ENCODE measurements at regions not wholly inside any gene's neighbourhood (a gene's known extent, or its start where the extent isn't known, plus 50 kb on each side); places are given as distances from the start of the nearest gene placed in this dataset.
A peak's percentile ranks its signal among the peaks of the same experiment; 100 is the strongest.
"Not testable (repeated sequence)": the region's sequence is repeated elsewhere in the genome, so short reads cannot be mapped to it uniquely, and the experiment has no call there.

DNA sequence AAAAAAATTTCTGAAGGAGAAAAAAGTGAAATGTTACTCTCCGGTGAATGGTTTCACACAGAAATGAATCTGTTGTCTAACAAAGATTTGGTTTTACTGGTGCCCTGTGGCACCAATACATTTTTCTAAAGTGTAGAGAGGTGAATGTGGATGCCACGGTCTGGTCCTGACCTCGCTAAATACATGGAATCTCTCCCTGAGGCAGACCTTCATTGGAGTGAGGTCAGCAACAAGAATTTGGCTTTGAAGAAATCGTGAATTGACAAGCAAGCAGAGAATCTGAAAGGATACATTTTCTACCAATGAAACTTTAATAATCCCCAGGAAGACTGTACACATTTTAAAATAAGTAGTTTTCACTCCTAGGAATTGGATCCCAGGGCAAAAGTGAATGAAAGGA, 81.2 kb upstream of the OTOGL start:
- H3K27me3 ChIP-seq, result no peaks in the 10 kb centered on the region
- no peaks in the 10 kb centered on the region for H3K9me3 ChIP-seq
- intact Hi-C loops (cut with DNase I), result loop anchor here (5.0 kb wide), 1 partner anchor 34 kb away; no protein-coding TSS in a partner anchor
- DNase-seq (ENCODE audit: low spot score in 2 of 2), result no peak
- H3K27ac ChIP-seq, result peak overlapping the region in 1 of 2 donors; percentile 68
- H3K4me1 ChIP-seq, result peaks cover 0 to 14% of the 10 kb centered on the region in 2 donors
- no peak overlapping the region for H3K4me3 ChIP-seq
- TF ChIP-seq, protein P1, sequence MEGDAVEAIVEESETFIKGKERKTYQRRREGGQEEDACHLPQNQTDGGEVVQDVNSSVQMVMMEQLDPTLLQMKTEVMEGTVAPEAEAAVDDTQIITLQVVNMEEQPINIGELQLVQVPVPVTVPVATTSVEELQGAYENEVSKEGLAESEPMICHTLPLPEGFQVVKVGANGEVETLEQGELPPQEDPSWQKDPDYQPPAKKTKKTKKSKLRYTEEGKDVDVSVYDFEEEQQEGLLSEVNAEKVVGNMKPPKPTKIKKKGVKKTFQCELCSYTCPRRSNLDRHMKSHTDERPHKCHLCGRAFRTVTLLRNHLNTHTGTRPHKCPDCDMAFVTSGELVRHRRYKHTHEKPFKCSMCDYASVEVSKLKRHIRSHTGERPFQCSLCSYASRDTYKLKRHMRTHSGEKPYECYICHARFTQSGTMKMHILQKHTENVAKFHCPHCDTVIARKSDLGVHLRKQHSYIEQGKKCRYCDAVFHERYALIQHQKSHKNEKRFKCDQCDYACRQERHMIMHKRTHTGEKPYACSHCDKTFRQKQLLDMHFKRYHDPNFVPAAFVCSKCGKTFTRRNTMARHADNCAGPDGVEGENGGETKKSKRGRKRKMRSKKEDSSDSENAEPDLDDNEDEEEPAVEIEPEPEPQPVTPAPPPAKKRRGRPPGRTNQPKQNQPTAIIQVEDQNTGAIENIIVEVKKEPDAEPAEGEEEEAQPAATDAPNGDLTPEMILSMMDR (IDR thresholded peaks at IDR 0.05), result no peak
- H3K36me3 ChIP-seq, result no peaks in the 10 kb centered on the region

DNA sequence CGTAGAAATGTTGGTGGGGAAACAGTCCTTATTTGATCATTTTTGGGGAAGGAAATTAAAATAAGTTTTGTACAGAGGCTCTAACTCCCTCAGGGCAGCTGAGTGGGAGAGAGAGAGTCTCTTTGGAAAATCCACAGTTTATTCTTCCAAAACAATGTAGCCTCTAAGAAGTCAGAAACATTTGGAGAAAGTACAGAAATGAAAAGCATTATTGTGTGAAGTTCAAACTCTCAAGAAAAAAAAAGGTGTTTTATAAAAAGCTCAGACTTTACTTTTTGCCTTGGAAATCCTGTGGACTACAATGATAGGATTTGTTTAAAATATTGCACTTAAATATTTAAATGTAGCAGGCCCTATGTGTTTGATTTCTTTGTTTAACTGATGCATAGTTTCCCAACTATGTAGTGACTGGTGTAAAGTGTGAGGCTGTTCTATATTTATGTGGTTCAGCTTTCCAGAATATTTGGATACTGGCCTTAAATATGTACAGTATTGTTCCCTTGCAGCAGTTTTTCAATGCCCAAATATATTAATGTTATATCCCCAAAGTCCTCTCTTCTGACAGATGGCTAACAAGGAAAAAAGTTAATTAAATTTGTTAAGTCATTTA, 82.0 kb upstream of the OTOGL start:
- peaks cover 0 to 7% of the 10 kb centered on the region in 2 donors for H3K9me3 ChIP-seq
- H3K27ac ChIP-seq, result peak overlapping the region; percentile 25 to 68
- TF ChIP-seq, protein P1 (IDR thresholded peaks at IDR 0.05), result no peak
- H3K4me1 ChIP-seq, result peaks cover 0 to 14% of the 10 kb centered on the region in 2 donors
- H3K36me3 ChIP-seq, result no peaks in the 10 kb centered on the region
- intact Hi-C loops (cut with DNase I), result loop anchor here (5.0 kb wide), 1 partner anchor 35 kb away; no protein-coding TSS in a partner anchor
- peak overlapping the region in 1 of 2 donors; percentile 33 for H3K4me3 ChIP-seq
- no peaks in the 10 kb centered on the region for H3K27me3 ChIP-seq
- no peak for DNase-seq (ENCODE audit: low spot score in 2 of 2)

DNA sequence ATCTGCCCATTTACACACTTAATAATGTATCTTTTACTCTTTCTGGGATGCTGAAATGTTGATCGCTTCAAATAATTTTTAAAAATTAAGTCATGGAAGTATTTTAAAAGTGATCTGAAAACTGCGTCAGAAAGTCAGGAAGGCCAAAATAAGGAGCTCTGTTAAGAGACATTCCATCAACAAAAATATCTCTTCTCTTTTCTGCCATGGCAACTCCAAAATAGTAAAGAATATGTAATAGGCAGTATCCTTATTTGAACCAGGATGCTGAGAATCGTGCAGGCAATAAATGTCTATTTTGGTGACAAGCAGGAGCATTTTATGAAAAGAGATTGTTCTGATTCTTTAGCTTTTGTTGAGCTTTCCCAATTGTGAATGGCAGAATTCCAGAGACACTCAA, 81.8 kb upstream of the PPP1R12A start:
- H3K4me3 ChIP-seq, result peak overlapping the region in 1 of 2 donors; percentile 33
- peaks cover 0 to 14% of the 10 kb centered on the region in 2 donors for H3K4me1 ChIP-seq
- DNase-seq (ENCODE audit: low spot score in 2 of 2), result no peak
- H3K27me3 ChIP-seq, result no peaks in the 10 kb centered on the region
- TF ChIP-seq, protein P1 (IDR thresholded peaks at IDR 0.05), result no peak
- peaks cover 0 to 10% of the 10 kb centered on the region in 2 donors for H3K9me3 ChIP-seq
- H3K27ac ChIP-seq, result peak overlapping the region; percentile 25 to 68
- intact Hi-C loops (cut with DNase I), result loop anchor here (5.0 kb wide), 1 partner anchor 36 kb away; no protein-coding TSS in a partner anchor
- no peaks in the 10 kb centered on the region for H3K36me3 ChIP-seq

DNA sequence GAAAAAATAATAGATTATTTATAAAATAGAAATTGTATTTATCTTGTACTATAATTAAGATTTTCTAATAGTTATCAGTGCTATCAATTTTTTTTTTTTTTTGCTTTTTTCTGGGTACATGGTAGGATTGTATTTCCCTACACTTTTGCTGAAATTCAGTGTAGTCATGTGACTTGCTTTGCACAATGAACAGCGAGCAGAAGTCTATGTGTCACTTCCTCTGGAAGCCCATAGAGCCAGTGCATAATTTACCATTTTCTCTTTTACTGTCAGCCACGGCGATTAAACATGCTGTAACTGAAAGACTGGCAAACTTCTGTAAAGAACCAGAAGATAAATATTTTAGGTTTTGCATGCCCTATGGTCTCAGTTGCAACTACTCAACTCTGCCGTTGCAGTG, 80.8 kb upstream of the PPP1R12A start:
- Histone ChIP-seq H3K4me3 (no peak overlapping the region), H3K27me3 (no peaks in the 10 kb centered on the region), H3K4me1 (peaks cover 0 to 14% of the 10 kb centered on the region in 2 donors), H3K9me3 (peaks cover 0 to 10% of the 10 kb centered on the region in 2 donors), H3K27ac (no peak overlapping the region), H3K36me3 (no peaks in the 10 kb centered on the region)
- intact Hi-C loops (cut with DNase I), result loop anchor here (5.0 kb wide), 1 partner anchor 37 kb away; no protein-coding TSS in a partner anchor
- no peak for DNase-seq (ENCODE audit: low spot score in 2 of 2)
- TF ChIP-seq, protein P1 (IDR thresholded peaks at IDR 0.05), result no peak

DNA sequence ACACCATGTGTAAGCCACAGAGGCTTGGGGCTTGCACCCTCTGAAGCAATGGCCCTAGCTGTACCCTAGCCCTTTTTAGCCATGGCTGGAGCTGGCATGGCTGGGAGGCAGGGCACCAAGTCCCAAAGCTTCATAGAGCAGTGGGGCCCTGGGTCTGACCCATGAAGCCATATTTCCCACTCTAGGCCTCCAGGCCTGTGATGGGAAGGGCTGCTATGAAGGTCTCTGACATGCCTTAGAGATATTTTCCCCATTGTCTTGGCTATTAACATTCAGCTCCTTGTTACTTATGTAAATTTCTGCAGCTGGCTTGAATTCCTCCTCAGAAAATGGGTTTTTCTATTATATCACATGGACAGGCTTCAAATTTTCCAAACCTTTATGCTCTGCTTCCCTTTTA, 68.8 kb upstream of the PPP1R12A start:
- H3K4me3 ChIP-seq; H3K36me3 ChIP-seq; H3K4me1 ChIP-seq; DNase-seq (ENCODE audit: low spot score in 2 of 2); H3K9me3 ChIP-seq; intact Hi-C loops (cut with DNase I); H3K27me3 ChIP-seq; H3K27ac ChIP-seq: not testable (repeated sequence)

DNA sequence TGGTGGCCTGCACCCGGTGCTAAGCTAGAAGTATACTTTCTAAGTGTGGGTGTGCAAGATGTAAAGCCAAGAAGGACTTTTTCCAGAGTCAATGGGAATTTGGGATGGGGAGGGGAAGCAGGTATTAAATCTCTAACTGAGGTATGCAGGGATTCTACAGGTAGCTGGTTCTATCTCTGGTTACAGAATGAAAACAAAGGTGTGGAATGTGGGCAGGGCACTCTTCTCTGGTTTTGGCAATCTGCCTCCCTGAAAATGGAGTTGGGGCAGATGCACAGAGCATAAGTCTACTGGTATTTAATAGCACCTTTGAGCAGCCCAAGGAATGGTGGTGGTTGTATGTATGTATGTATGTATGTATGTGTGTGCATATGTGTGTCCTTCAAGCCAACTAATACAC, 66.7 kb upstream of the PPP1R12A start:
- TF ChIP-seq, protein P1 (IDR thresholded peaks at IDR 0.05), result no peak
- no peak overlapping the region for H3K27ac ChIP-seq
- no peak for DNase-seq (ENCODE audit: low spot score in 2 of 2)
- H3K4me1 ChIP-seq, result peaks cover 0 to 4% of the 10 kb centered on the region in 2 donors
- H3K4me3 ChIP-seq, result no peak overlapping the region
- no peaks in the 10 kb centered on the region for H3K27me3 ChIP-seq
- no peaks in the 10 kb centered on the region for H3K36me3 ChIP-seq
- no peaks in the 10 kb centered on the region for H3K9me3 ChIP-seq
- intact Hi-C loops (cut with DNase I), result no loop called here

Data from ascending aorta (tissue), 2 donors.